ENCODE measurements at regions not wholly inside any gene's neighbourhood (a gene's known extent, or its start where the extent isn't known, plus 50 kb on each side); places are given as distances from the start of the nearest gene placed in this dataset.
"Not testable (repeated sequence)": the region's sequence is repeated elsewhere in the genome, so short reads cannot be mapped to it uniquely, and the experiment has no call there.

DNA sequence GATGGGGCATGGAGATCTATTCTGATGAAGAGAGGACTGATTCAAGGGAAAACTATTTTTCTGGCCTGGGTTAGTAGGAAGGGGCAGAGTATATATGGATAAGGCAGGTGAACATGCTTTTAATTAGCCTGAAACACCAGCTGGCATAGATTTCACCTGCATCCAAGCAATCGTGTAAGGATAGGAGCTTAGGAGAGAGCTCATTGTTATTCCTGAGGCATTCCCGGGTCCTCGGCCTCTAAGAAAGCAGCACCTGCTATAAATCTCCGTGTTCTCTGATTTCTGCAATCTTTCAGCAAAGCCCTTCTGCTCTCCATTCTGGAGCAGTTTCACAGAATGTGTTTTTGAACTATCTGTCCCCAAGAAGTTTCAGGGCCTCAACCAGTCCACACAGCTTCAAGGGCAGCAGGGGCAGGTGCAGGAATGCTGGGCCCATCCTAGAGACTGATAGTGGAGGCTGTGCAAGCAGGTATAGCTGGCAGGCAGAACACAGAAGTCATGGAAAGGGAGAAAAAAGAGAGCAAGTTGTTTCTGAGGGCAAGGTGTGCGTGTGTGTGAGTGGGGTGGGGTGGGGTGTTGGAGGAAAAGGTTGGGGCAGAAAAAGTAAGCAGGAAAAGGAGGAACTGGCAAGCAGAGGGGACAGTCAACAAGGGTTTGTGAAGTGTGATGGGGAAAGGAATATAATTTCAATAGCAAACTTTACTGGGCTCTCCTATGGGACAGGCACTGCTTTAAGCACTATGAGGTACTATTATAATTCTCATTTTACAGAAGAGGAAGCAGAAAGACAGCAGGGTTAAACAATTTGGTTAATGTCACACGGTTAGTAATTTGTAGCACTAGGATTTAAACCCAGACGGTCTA, 203.7 kb upstream of the SSTR1 start:
- H3K27me3 Mint-ChIP-seq (ENCODE audit: unreplicated experiment) = no peaks in the 10 kb centered on the region
- no peaks in the 10 kb centered on the region for H3K36me3 Mint-ChIP-seq (ENCODE audit: unreplicated experiment)
- no peak overlapping the region for H3K4me3 Mint-ChIP-seq (ENCODE audit: unreplicated experiment)
- H3K4me1 Mint-ChIP-seq (ENCODE audit: unreplicated experiment) = no peaks in the 10 kb centered on the region
- no peak for DNase-seq (ENCODE audit: extremely low spot score, unreplicated experiment)
- H3K9me3 Mint-ChIP-seq (ENCODE audit: unreplicated experiment) = peaks cover 4% of the 10 kb centered on the region
- no peak for TF ChIP-seq CTCF (IDR thresholded peaks at IDR 0.05)
- H3K27ac Mint-ChIP-seq (ENCODE audit: unreplicated experiment) = no peak overlapping the region

GRCh38 chr14:38004610-38004879, 203.2 kb upstream of the SSTR1 start:
- no peak overlapping the region for H3K4me3 Mint-ChIP-seq (ENCODE audit: unreplicated experiment)
- H3K9me3 Mint-ChIP-seq (ENCODE audit: unreplicated experiment) = peaks cover 10% of the 10 kb centered on the region
- H3K36me3 Mint-ChIP-seq (ENCODE audit: unreplicated experiment) = no peaks in the 10 kb centered on the region
- no peaks in the 10 kb centered on the region for H3K4me1 Mint-ChIP-seq (ENCODE audit: unreplicated experiment)
- no peaks in the 10 kb centered on the region for H3K27me3 Mint-ChIP-seq (ENCODE audit: unreplicated experiment)
- DNase-seq (ENCODE audit: extremely low spot score, unreplicated experiment) = no peak
- TF ChIP-seq CTCF (IDR thresholded peaks at IDR 0.05) = no peak
- no peak overlapping the region for H3K27ac Mint-ChIP-seq (ENCODE audit: unreplicated experiment)

DNA sequence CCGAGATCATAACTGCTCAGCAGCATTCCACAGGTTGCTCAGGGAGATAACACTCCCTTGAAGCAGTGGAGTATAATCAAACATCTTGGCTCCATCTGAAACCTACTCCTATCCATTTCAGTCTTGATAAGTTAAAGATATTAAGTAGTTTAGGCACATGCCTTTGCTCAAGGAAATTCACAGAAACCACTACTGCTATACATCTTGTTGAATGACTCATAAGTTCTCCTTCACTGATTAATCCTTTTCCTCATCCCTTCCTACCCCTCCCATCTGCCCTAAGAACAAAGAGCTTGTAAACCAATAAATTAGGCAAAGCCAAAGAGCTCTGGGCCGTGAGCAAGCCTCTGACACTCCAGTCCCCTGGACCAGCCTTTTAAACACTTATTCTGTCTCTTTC, 196.5 kb upstream of the SSTR1 start:
- not testable (repeated sequence) for H3K27ac Mint-ChIP-seq (ENCODE audit: unreplicated experiment); DNase-seq (ENCODE audit: extremely low spot score, unreplicated experiment); H3K36me3 Mint-ChIP-seq (ENCODE audit: unreplicated experiment); H3K4me1 Mint-ChIP-seq (ENCODE audit: unreplicated experiment); H3K4me3 Mint-ChIP-seq (ENCODE audit: unreplicated experiment); H3K27me3 Mint-ChIP-seq (ENCODE audit: unreplicated experiment)
- peaks cover 32% of the 10 kb centered on the region for H3K9me3 Mint-ChIP-seq (ENCODE audit: unreplicated experiment)

- no peak for DNase-seq (ENCODE audit: extremely low spot score, unreplicated experiment)
- no peaks in the 10 kb centered on the region for H3K27me3 Mint-ChIP-seq (ENCODE audit: unreplicated experiment)
- H3K36me3 Mint-ChIP-seq (ENCODE audit: unreplicated experiment) = no peaks in the 10 kb centered on the region
- no peak overlapping the region for H3K4me3 Mint-ChIP-seq (ENCODE audit: unreplicated experiment)
- no peak overlapping the region for H3K27ac Mint-ChIP-seq (ENCODE audit: unreplicated experiment)
- TF ChIP-seq CTCF (IDR thresholded peaks at IDR 0.05) = no peak
- H3K9me3 Mint-ChIP-seq (ENCODE audit: unreplicated experiment) = peaks cover 32% of the 10 kb centered on the region
- no peaks in the 10 kb centered on the region for H3K4me1 Mint-ChIP-seq (ENCODE audit: unreplicated experiment)
Measured at GRCh38 chr14:38012056-38012455, 195.6 kb upstream of the SSTR1 start.

DNA sequence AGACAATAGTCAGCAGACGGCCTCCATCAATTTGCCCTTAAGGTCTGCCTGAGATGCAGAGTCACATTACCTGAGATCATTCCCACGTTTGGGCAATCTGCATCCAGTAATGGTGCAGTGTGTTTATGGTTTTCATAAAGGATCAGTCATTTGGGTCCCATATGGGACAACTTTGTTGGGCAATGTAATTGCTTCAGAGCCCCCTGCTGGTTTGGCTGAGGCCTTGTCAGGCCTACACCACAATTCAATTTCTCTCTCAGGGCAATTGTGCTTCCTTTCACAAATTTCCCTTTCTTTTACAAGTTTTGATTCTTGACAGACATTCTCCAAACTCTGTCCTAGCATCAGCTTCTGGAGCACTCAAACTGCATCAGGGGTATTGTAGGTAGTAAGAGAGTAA, 191.2 kb upstream of the SSTR1 start:
- Mint-ChIP-seq H3K27me3 (ENCODE audit: unreplicated experiment) (no peaks in the 10 kb centered on the region), H3K4me3 (ENCODE audit: unreplicated experiment) (no peak overlapping the region), H3K27ac (ENCODE audit: unreplicated experiment) (no peak overlapping the region), H3K36me3 (ENCODE audit: unreplicated experiment) (no peaks in the 10 kb centered on the region), H3K9me3 (ENCODE audit: unreplicated experiment) (peaks cover 22% of the 10 kb centered on the region), H3K4me1 (ENCODE audit: unreplicated experiment) (no peaks in the 10 kb centered on the region)
- DNase-seq (ENCODE audit: extremely low spot score, unreplicated experiment) = no peak
- TF ChIP-seq CTCF (IDR thresholded peaks at IDR 0.05) = no peak

All from osteocyte (in vitro differentiated cells).